GM23338 (cell line): ENCODE measurements at regions not wholly inside any gene's neighbourhood (a gene's known extent, or its start where the extent isn't known, plus 50 kb on each side); places are given as distances from the start of the nearest gene placed in this dataset.

Experiments
- ATAC-seq: fragments of 200-7000 bp; cut with Tn5 transposase; 3 replicates; pipeline ENCODE4 v1.9.1; 2020
- DNase-seq: peaks from one replicate; pipeline ENCODE4 v3.0.0-alpha.2; 2015; ENCODE audit warnings: low spot score
- H2AFZ ChIP-seq: fragments of 200-600 bp; sonication (generic); 2 replicates; pipeline ENCODE4 v1.8.0; 2016; ENCODE audit warnings: antibody characterized with exemption, mild to moderate bottlenecking, moderate library complexity
- H3F3A ChIP-seq: fragments of 200-600 bp; sonication (generic); replicated peaks from 2 replicates; pipeline ENCODE4 v1.8.0; 2017; ENCODE audit warnings: antibody characterized with exemption, mixed run types, low read depth
- H3K27ac ChIP-seq: fragments of 200-600 bp; sonication (generic); 2 replicates; pipeline ENCODE4 v1.6.1; 2016; ENCODE audit warnings: low read depth
- H3K27me3 ChIP-seq: fragments of 200-600 bp; sonication (generic); 2 replicates; pipeline ENCODE4 v1.8.0; 2016; ENCODE audit warnings: mild to moderate bottlenecking, mixed run types, moderate library complexity; ENCODE audit not compliant: insufficient read depth
- H3K36me3 ChIP-seq: fragments of 200-600 bp; sonication (generic); 2 replicates; pipeline ENCODE4 v1.8.0; 2016; ENCODE audit warnings: mild to moderate bottlenecking; ENCODE audit not compliant: insufficient read depth
- H3K4me1 ChIP-seq: fragments of 200-600 bp; sonication (generic); 2 replicates; pipeline ENCODE4 v1.8.0; 2016; ENCODE audit warnings: mild to moderate bottlenecking, moderate library complexity; ENCODE audit not compliant: insufficient read depth
- H3K4me2 ChIP-seq: fragments of 200-600 bp; sonication (generic); 2 replicates; pipeline ENCODE4 v1.7.1; 2017; ENCODE audit warnings: mixed run types
- H3K4me3 ChIP-seq: fragments of 200-600 bp; sonication (generic); 2 replicates; pipeline ENCODE4 v1.6.1; 2016; ENCODE audit warnings: mixed run types
- H3K79me2 ChIP-seq: fragments of 200-600 bp; sonication (generic); replicated peaks from 2 replicates; pipeline ENCODE4 v1.8.0; 2017; ENCODE audit warnings: mild to moderate bottlenecking; ENCODE audit not compliant: insufficient read depth
- H3K9me2 ChIP-seq: fragments of 200-600 bp; sonication (generic); 2 replicates; pipeline ENCODE4 v1.8.0; 2017; ENCODE audit not compliant: insufficient read depth
- H4K20me1 ChIP-seq: fragments of 200-600 bp; sonication (generic); replicated peaks from 2 replicates; pipeline ENCODE4 v1.8.0; 2017; ENCODE audit warnings: mild to moderate bottlenecking; ENCODE audit not compliant: insufficient read depth
- H3K27ac Mint-ChIP-seq: 2 replicates; pipeline ENCODE4 v1.8.0; 2020; ENCODE audit warnings: inconsistent platforms, mild to moderate bottlenecking, moderate library complexity, mixed read lengths
- H3K27me3 Mint-ChIP-seq: 3 replicates; pipeline ENCODE4 v1.8.0; 2022; ENCODE audit warnings: low read depth, mild to moderate bottlenecking, moderate library complexity, mixed read lengths, inconsistent platforms; ENCODE audit not compliant: insufficient read depth, poor library complexity
- H3K36me3 Mint-ChIP-seq: 3 replicates; pipeline ENCODE4 v1.8.0; 2021; ENCODE audit warnings: low read depth, mild to moderate bottlenecking, inconsistent platforms, moderate library complexity, mixed read lengths
- H3K4me1 Mint-ChIP-seq: 3 replicates; pipeline ENCODE4 v1.8.0; 2020; ENCODE audit warnings: mild to moderate bottlenecking, inconsistent platforms, mixed read lengths
- H3K4me3 Mint-ChIP-seq: 3 replicates; pipeline ENCODE4 v1.8.0; 2021; ENCODE audit warnings: moderate library complexity, mild to moderate bottlenecking, inconsistent platforms, mixed read lengths
- H3K9me3 Mint-ChIP-seq: 3 replicates; pipeline ENCODE4 v1.8.0; 2020; ENCODE audit warnings: moderate library complexity, mild to moderate bottlenecking, inconsistent platforms, mixed read lengths
- CREB1 ChIP-seq: fragments of 250-450 bp; sonication (Bioruptor Pico); IDR thresholded peaks from 2 replicates; pipeline ENCODE4 v1.5.0; 2020; ENCODE audit warnings: low read depth, mild to moderate bottlenecking, moderate library complexity
- CTCF ChIP-seq, 2 experiments: fragments of 200-600 bp in 1 of 2; sonication (generic) in 1 of 2; conservative IDR thresholded peaks; 2 replicates each; pipeline versions ENCODE4 v1.5.1 to v1.6.1; 2016 to 2017; ENCODE audit warnings: antibody characterized with exemption in 2 of 2, low read depth in 2 of 2, mild to moderate bottlenecking in 2 of 2, moderate library complexity in 1 of 2
- EZH2 ChIP-seq: fragments of 200-600 bp; sonication (generic); IDR thresholded peaks from one replicate; pipeline ENCODE4 v1.8.0; 2017; ENCODE audit warnings: antibody characterized with exemption, mild to moderate bottlenecking, low read depth; ENCODE audit not compliant: unreplicated experiment
- JUNB ChIP-seq: IDR thresholded peaks from one replicate; pipeline ENCODE4 v1.6.1; 2016; ENCODE audit warnings: antibody characterized with exemption; ENCODE audit not compliant: unreplicated experiment
- NANOG ChIP-seq: IDR thresholded peaks from 2 replicates; pipeline ENCODE4 v1.6.1; 2016; ENCODE audit warnings: antibody characterized with exemption, borderline replicate concordance
- POLR2AphosphoS5 ChIP-seq: IDR thresholded peaks from 2 replicates; pipeline ENCODE4 v1.6.1; 2016; ENCODE audit warnings: antibody characterized with exemption, low read depth
- STAT1 ChIP-seq: IDR thresholded peaks from one replicate; pipeline ENCODE4 v1.6.1; 2016; ENCODE audit warnings: antibody characterized with exemption; ENCODE audit not compliant: unreplicated experiment
- ZNF114 ChIP-seq: fragments of 250-450 bp; sonication (Bioruptor Pico); IDR thresholded peaks from 2 replicates; pipeline ENCODE4 v1.5.0; 2020; ENCODE audit warnings: mild to moderate bottlenecking, moderate library complexity
- ZNF331 ChIP-seq: fragments of 250-450 bp; sonication (Bioruptor Pico); IDR thresholded peaks from 2 replicates; pipeline ENCODE4 v1.5.0; 2020; ENCODE audit warnings: low read depth, mild to moderate bottlenecking, moderate library complexity
- ZNF462 ChIP-seq: fragments of 250-450 bp; sonication (Bioruptor Pico); IDR thresholded peaks from 2 replicates; pipeline ENCODE4 v1.5.0; 2020; ENCODE audit warnings: mild to moderate bottlenecking, moderate library complexity

DNA sequence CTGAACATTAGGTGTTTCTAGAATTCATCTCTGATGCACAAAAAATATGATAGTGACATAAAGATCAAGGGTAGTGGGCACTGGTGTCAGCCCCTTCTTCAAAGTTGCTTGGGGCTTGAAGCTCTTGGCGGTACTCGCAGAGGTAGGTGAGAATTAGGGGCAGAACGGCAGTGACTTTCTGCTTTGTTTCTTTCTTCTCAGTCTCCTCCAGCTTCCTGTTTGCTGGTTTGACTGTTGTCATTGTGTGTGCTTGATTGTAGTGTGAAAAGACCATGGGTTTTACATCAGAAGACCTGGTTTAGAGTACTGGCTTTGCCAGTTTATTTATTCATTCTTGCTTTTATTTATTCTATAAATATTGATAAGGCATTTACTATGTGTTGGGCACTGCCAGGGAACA is 156.7 kb upstream of the PLET1 start (continued):
- TF ChIP-seq CTCF (conservative IDR thresholded peaks at IDR 0.05; ENCODE audit: low read depth in 2 of 2) (no peak), CREB1 (CRISPR knock-in tag) (no peak), STAT1 (no peak), ZNF331 (no peak), ZNF462 (no peak), ZNF114 (CRISPR knock-in tag) (no peak), POLR2AphosphoS5 (no peak)

GRCh38 chr11:112418438-112418837 is 157.8 kb upstream of the PLET1 start:
- no peaks in the 10 kb centered on the region for H3K36me3 Mint-ChIP-seq
- H3K9me3 Mint-ChIP-seq = peaks cover 7% of the 10 kb centered on the region
- H3K36me3 ChIP-seq = no peaks in the 10 kb centered on the region; the same call in 1 of the 2 replicates
- no peak overlapping the region for H3K4me3 Mint-ChIP-seq
- H3F3A ChIP-seq = no peaks in the 10 kb centered on the region
- no peak overlapping the region for H3K4me3 ChIP-seq
- DNase-seq = no peak
- no peaks in the 10 kb centered on the region for H3K27me3 ChIP-seq
- H3K4me1 Mint-ChIP-seq = peaks cover 10% of the 10 kb centered on the region; the same call in 2 of the 3 replicates
- H3K9me2 ChIP-seq = 0 out of 2 replicates have a peak, but pooled peaks cover 6% of the 10 kb centered on the region
- no peak for ATAC-seq
- no peak overlapping the region for H3K4me2 ChIP-seq
- H2AFZ ChIP-seq = no peak overlapping the region
- H3K27me3 Mint-ChIP-seq = no peaks in the 10 kb centered on the region
- H3K27ac ChIP-seq = no peak overlapping the region
- H3K79me2 ChIP-seq = no peaks in the 10 kb centered on the region
- H4K20me1 ChIP-seq = no peaks in the 10 kb centered on the region
- peaks cover 3% of the 10 kb centered on the region for H3K4me1 ChIP-seq
- H3K27ac Mint-ChIP-seq = no peak overlapping the region
- TF ChIP-seq ZNF462 (no peak), EZH2 (no peak), NANOG (no peak), JUNB (no peak)
